ENCODE measurements at regions not wholly inside any gene's neighbourhood (a gene's known extent, or its start where the extent isn't known, plus 50 kb on each side); places are given as distances from the start of the nearest gene placed in this dataset.
"Not testable (repeated sequence)": the region's sequence is repeated elsewhere in the genome, so short reads cannot be mapped to it uniquely, and the experiment has no call there.

DNA sequence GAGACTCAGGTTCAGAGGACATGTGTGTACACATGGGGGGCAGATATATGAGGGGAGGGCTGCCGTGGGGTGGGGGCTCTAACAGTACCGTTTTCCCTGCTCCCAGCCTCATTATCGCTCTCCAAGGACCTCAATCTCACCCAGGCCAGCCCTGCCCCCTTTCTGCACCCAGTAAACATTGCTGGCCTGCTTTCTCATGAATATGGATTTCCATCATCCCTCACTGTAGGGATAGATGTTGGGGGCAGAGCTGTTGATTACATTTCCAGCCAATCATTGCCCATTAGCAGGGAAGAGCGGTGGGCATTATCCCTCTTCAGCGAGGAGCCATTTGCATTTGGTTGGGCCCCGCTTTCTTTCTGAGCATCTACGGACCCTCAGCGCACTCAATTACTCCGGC lies 273.8 kb downstream of the RPS6KC1 start:
- no peak for ATAC-seq

- ATAC-seq = no peak
Observed at GRCh38 chr1:213325482-213325881, 274.4 kb downstream of the RPS6KC1 start.

GRCh38 chr1:213326281-213327016 lies 275.4 kb downstream of the RPS6KC1 start:
- ATAC-seq = no peak

GRCh38 chr1:213327017-213327667 lies 276.1 kb downstream of the RPS6KC1 start:
- ATAC-seq = no peak

DNA sequence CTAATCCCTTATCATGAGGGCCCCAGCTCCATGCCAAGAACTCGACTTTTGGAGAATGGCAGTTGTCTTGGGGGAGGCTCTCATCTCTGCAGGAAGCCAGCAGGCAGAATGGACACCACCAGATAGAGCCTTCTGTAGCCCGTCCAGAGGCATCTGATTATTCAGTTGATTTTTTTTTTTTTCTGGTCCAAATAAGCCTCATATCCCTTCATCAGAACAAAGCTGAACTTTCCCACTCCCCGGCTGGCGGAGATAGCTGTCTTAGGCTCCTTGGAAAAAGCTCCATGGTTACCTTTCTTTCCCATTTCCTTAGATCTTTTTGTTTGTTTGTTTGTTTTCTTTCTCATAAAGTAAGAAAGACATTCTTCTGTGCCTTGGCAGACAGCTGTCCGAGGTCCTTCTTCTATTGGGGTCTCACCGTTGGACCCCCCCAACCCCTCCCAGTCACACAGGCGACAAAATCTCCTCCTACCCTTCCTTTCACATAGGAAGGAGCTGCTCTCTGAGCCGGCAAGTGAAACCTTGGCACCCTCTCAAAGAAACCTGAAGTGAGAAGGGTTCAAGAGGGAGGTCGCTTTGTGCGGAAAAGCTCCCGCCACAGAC lies 278.5 kb downstream of the RPS6KC1 start:
- no peak for ATAC-seq

GRCh38 chr1:213330281-213330680 lies 279.2 kb downstream of the RPS6KC1 start:
- ATAC-seq = no peak

DNA sequence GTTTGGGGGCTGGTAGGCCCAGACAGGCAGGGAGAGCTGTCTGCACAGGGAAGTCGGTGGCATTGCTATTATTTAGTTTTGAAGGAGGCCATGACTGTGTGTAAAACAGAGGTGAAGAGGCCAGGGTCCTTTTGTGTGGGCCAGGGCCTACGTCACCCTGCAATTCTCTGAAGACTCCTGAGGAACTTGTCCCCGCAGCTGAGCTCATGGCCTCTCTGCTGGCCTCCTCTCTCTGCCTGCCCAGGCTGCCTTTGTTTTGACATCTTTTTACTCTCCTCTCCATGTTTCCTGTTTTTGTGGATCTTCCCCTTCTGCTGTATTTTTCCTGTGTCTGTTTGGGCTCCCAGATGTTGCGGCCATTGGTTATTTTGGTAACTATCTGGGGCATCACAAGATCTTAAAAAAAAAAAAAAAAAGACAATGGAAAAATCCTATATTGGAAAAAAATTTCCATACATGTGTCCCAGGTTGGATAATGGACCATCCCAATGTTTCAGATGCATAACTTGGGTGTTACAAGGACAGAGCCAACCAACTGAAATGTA lies 280.7 kb downstream of the RPS6KC1 start:
- no peak for ATAC-seq

- no peak for ATAC-seq
Observed at GRCh38 chr1:213332491-213332890, 281.4 kb downstream of the RPS6KC1 start.

DNA sequence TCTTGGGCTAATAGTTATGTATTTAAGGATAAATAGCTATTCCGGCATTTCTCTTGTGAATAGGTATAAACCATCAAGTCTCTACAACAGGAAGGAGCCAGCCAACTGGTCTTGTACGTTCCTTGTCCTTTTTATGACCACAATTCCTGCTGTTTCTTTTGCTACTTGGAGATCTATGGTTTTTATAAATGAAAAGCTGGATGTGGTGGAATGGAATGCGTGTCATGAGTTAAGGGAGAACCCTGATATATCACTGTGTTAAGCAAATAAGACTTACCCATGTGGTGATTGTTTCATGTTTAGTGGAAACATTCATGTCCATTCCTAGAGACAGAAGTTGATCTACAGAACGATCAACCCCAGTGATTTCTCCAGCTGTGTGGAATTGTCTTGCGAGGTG lies 282.1 kb downstream of the RPS6KC1 start:
- ATAC-seq = no peak

DNA sequence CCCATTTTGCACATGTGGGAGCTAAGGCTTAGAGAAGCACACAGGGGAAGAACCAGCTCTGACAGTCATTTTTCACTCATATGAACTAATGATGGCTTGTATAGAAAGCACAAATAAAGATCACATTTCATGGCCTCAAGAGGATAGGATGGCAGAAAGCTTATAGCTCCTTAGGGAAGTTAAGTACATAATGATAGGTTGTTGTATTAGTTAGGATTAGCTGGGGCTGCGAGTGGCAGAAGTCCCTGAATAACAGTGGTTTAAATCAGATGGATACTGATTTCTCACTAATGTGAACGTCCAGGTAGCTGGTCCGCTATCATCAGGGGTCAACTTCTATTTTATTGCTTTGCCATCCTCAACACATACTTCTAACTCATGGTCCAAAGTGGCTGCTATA lies 284.0 kb downstream of the RPS6KC1 start:
- ATAC-seq = no peak

- no peak for ATAC-seq
Observed at GRCh38 chr1:213337025-213337678, 286.1 kb downstream of the RPS6KC1 start.

DNA sequence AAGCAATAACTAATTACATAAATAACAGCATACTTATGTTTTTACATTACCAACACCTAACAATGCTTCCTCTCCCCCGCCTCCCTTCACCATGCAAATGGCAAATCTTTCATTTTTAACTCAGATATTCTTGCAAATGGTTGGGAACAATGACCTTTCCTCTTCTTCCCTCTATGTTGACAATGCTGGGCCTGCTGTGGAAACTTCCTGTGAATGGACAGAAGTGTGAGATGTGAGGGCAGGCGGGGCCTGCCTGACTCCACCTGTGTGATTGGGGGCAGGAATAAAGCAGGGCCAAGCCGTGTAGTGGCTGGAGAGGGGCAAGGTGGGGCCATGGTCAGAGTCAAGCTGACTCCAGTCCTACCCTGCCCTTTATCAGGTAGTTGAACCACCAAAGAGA lies 289.6 kb downstream of the RPS6KC1 start:
- no peak for ATAC-seq

DNA sequence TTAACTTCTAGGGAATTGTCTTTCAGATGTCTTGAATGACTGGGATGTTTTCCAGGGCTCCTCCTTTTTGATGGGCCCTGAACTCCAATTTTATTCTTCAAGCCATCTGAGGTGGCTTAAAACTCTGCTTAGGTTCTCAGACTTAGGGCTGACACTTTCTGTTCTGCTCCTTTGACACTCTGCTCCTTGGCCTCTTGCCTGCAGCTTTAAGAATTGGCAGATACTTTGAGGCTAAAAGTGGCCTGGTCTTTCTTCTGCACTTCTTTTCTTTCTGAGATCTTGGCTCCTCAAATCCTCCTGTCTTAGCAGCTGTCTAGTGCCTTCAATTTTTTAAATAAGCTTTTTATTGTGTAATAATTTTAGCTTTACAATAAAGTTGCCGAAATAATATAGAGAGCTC lies 294.6 kb downstream of the RPS6KC1 start:
- no peak for ATAC-seq

GRCh38 chr1:213357403-213357802 lies 306.4 kb downstream of the RPS6KC1 start:
- no peak for ATAC-seq

- not testable (repeated sequence) for ATAC-seq
Observed at GRCh38 chr1:213358368-213358767, 307.3 kb downstream of the RPS6KC1 start.

GRCh38 chr1:213362598-213362997 lies 311.6 kb downstream of the RPS6KC1 start:
- ATAC-seq = no peak

- ATAC-seq = no peak
Observed at GRCh38 chr1:213366141-213366831, 315.2 kb downstream of the RPS6KC1 start.

- ATAC-seq = no peak
Observed at GRCh38 chr1:213369465-213369864, 318.4 kb downstream of the RPS6KC1 start.

- no peak for ATAC-seq
Observed at GRCh38 chr1:213370523-213370922, 319.5 kb downstream of the RPS6KC1 start.

DNA sequence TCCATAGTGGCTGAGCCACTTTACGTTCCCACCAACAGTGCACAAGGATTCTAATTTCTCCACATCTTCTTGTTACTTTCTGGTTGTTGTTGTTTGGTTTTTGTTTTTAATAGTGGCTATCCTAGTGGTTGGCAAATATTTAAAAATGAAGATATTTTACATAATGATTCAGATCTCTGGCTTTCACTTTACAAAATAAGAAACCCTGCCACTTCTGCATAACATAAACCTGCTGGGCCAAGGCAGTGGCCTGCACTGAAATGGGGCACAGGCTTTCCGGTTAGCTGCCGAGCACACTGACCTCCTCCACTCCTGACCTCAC lies 320.4 kb downstream of the RPS6KC1 start:
- ATAC-seq = no peak

DNA sequence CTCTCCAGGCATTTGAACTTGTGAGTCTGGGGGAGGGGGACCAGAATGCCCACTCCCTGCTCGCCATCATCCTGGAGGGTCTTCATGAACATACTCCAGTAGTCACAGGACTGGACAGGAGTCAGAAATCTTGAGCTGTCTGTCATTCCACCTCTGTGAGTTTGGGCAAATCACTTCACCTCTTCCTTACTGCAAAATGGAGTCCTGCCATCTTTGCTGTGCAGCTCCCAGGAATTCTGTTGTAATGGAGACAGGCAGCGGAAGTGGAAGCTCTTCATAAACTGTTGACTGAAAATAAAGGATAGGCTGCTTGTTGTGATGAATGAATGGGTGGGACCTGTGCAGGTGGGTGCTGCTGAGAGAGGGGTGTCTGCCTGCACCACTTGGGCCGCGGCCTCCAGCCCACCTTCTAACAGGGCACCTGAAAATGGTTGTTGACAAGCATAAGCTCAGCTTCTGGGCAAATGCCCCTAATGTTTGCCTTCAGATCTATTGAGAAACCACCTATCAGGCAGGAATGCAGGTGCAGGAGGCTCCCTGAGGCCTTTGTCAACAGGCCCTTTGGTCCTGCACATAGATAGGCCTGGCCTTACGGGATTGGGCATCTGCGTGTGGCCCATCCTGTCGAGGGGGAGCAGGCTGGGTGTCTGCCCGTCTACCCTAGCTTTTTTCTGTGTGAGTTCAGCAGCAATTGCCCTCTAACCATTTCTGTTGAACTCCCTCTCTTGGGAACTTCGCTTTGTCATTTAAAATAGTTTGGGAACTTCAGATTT lies 321.0 kb downstream of the RPS6KC1 start:
- ATAC-seq = no peak

GRCh38 chr1:213374369-213374768 lies 323.3 kb downstream of the RPS6KC1 start:
- no peak for ATAC-seq

Data from esophagus mucosa (tissue), 1 donor.